HepG2 (cell line): ENCODE measurements at regions not wholly inside any gene's neighbourhood (a gene's known extent, or its start where the extent isn't known, plus 50 kb on each side); places are given as distances from the start of the nearest gene placed in this dataset.
"Not testable (repeated sequence)": the region's sequence is repeated elsewhere in the genome, so short reads cannot be mapped to it uniquely, and the experiment has no call there.

ENCODE experiments used
- ATAC-seq: fragments of 200-7000 bp; cut with Tn5 transposase; 3 replicates; pipeline ENCODE4 v1.9.1; 2020; ENCODE audit warnings: mild to moderate bottlenecking, moderate library complexity
- BruUV-seq: library from RNA; stranded (reverse); fragments of 400-500 nt; replicated peaks from 2 replicates; lab custom pipeline; 2021; lab: Mats Ljungman, UMichigan
- CTCF ChIA-PET: fragments of 300-600 bp; formaldehyde crosslinking; extraction: SDS; loops from one replicate; lab custom pipeline; 2021; ENCODE audit warnings: low total read pairs, inconsistent platforms, low intra/inter-chr PET ratio; lab: Yijun Ruan, JAX
- POLR2A ChIA-PET: fragments of 350-600 bp; sonication (Branson Sonifier 250); formaldehyde crosslinking; loops from one replicate; lab custom pipeline; 2020; ENCODE audit warnings: antibody characterized with exemption, inconsistent platforms; lab: Yijun Ruan, JAX
- DNase-seq: peaks from one replicate; pipeline ENCODE4 v3.0.0-alpha.2; 2015; ENCODE audit warnings: low spot score
- FAIRE-seq: peaks from 3 replicates; lab custom pipeline; 2011; peaks lifted over from hg19 to GRCh38; lab: Jason Lieb, UNC
- H2AFZ ChIP-seq: one replicate; pipeline ENCODE4 v1.6.1; 2011; ENCODE audit warnings: low read length, inconsistent platforms
- H3K27ac ChIP-seq: fragments of 300-600 bp; 3 replicates; pipeline ENCODE4 v1.8.0; 2011; ENCODE audit warnings: mixed run types, mild to moderate bottlenecking, mixed read lengths, low read length, inconsistent platforms; ENCODE audit not compliant: insufficient read depth; ENCODE audit errors: extremely low read length
- H3K27me3 ChIP-seq, 2 experiments: fragments of 200-600 bp in 1 of 2; 2 replicates in 1 of 2; 3 replicates in 1 of 2; pipeline versions ENCODE4 v1.6.0 to v1.8.0; 2011; ENCODE audit warnings: low read length in 2 of 2, mild to moderate bottlenecking in 2 of 2, moderate library complexity in 2 of 2, inconsistent platforms in 1 of 2; ENCODE audit not compliant: insufficient read depth in 2 of 2, control insufficient read depth in 1 of 2
- H3K36me3 ChIP-seq, 2 experiments: fragments of 200-600 bp in 1 of 2; replicated peaks in 1 of 2; 2 replicates in 1 of 2; 3 replicates in 1 of 2; pipeline versions ENCODE4 v1.5.1 to v1.8.0; 2011; ENCODE audit warnings: low read length in 2 of 2, inconsistent platforms in 1 of 2; ENCODE audit not compliant: insufficient read depth in 2 of 2, control insufficient read depth in 1 of 2
- H3K4me1 ChIP-seq: 2 replicates; pipeline ENCODE4 v1.5.1; 2012; ENCODE audit warnings: low read length, inconsistent platforms; ENCODE audit not compliant: insufficient read depth
- H3K4me2 ChIP-seq: 2 replicates; pipeline ENCODE4 v1.6.0; 2011; ENCODE audit warnings: low read depth, low read length, inconsistent platforms
- H3K4me3 ChIP-seq, 3 experiments: fragments of 200-600 bp in 1 of 3; sonication (generic), shearing (Covaris generic) in 1 of 3; replicated peaks in 1 of 3; 2 replicates each; pipeline ENCODE4 v1.5.1; 2011 to 2016; ENCODE audit warnings: low read length in 3 of 3, inconsistent platforms in 2 of 3, low read depth in 2 of 3, mild to moderate bottlenecking in 2 of 3, control low read depth in 1 of 3, mixed read lengths in 1 of 3; ENCODE audit not compliant: insufficient read depth in 1 of 3
- H3K79me2 ChIP-seq: one replicate; pipeline ENCODE4 v1.6.1; 2011; ENCODE audit warnings: low read length, inconsistent platforms; ENCODE audit not compliant: insufficient read depth
- H3K9ac ChIP-seq: 2 replicates; pipeline ENCODE4 v1.6.0; 2011; ENCODE audit warnings: mild to moderate bottlenecking, low read depth, low read length, inconsistent platforms; ENCODE audit not compliant: insufficient read depth
- H3K9me3 ChIP-seq: 2 replicates; pipeline ENCODE4 v1.5.1; 2012; ENCODE audit warnings: mild to moderate bottlenecking, low read length
- H4K20me1 ChIP-seq: 2 replicates; pipeline ENCODE4 v1.6.0; 2011; ENCODE audit warnings: inconsistent platforms, mild to moderate bottlenecking, low read length, moderate library complexity; ENCODE audit not compliant: insufficient read depth
- WGBS: methylation state at CpG from one replicate; pipeline ENCODE4 v1.1.6; 2017; ENCODE audit warnings: low lambda C conversion rate; 5-methylcytosine and 5-hydroxymethylcytosine counted together
- in situ Hi-C: cut with HindIII; loops from 2 replicates; pipeline ENCODE4 v1.10.0; 2017; ENCODE audit warnings: low pct_unique_long_range_greater_than_20kb; ENCODE audit not compliant: extremely low pct_ligation_motif_present
- intact Hi-C: fragments of 100-400 bp; cut with micrococcal nuclease; formaldehyde crosslinking; loops from one replicate; pipeline ENCODE4 v1.10.0; 2022; ENCODE audit not compliant: unreplicated experiment

DNA sequence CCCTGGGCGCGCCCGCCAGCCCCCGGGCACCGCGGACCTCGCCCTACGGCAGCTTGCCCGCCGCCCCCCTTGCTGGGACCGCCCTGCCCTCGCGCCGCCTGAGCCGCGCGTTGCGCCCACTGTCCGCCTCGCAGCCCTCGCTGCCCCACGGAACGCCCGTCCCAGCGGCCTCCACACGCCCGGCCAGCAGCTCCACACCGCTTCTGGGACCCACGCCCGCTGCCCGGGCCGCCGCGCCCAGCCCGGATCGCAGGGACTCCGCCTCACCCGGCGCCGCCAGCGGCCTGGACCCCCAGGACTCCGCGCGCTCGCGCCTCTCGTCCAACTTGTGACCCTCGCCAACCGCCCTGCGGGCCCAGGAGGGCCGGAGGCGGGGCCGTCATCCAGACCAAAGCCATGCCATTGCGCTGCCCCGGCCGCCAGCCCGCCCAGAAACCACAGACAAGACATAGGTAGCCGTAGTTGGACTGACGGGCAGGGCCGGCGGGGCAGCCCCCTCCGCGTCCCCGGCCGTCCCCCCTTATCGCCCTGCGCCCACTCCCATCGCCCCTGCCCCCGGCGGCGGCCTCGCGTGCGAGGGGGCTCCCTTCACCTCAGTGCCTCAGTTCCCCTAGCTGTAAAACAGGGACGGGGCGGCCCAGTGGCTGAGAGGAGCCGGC, 90.5 kb downstream of the GOLGA8T start:
- H3K4me2 ChIP-seq, H3K27me3 ChIP-seq, POLR2A ChIA-PET, H3K27ac ChIP-seq, DNase-seq, BruUV-seq, CTCF ChIA-PET, H3K4me3 ChIP-seq, FAIRE-seq, H3K36me3 ChIP-seq, H4K20me1 ChIP-seq, intact Hi-C loops, H3K79me2 ChIP-seq, H3K9ac ChIP-seq, H3K4me1 ChIP-seq, H3K9me3 ChIP-seq, ATAC-seq, H2AFZ ChIP-seq, in situ Hi-C loops: not testable (repeated sequence)
- WGBS, result 97% methylated on average over 57 of the region's 77 CpGs

DNA sequence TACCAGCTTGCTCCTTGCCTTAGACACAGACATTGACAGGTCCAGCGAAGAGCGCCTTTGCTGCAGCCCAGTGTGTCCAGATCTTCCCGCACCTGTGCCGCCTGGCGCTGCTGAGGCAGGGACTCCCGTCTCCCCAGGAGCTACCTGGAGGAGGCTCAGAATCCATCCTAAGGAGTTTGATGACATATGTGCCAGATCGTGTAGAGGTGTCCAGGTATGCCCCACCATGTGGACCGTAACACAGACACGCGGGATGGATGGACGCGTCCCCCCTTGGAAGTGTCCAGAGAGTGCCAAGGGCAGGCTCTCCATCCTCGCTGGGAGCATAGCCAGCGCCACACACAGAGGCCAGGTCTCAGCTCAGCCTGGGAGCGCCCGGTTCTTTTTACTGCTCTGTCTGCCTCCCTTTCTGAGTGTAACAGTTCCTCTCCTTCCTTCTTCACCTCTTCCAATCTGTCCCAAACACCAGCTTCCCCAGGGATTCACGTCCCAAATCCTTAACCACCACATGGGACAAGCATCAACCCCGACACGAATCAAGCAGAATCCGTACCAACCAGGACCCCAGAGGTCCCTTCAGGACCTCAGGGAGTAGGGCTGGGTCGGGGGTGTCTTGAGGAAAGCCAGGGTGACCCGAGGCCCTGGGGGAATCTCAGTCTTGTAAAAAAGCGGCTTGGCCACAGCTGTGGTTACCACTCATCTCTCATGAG, 126.7 kb downstream of the GOLGA8T start:
- POLR2A ChIA-PET, FAIRE-seq, intact Hi-C loops, BruUV-seq, CTCF ChIA-PET, H3K9me3 ChIP-seq, H3K27me3 ChIP-seq, H2AFZ ChIP-seq, H3K36me3 ChIP-seq, in situ Hi-C loops, DNase-seq, H3K9ac ChIP-seq, H3K79me2 ChIP-seq, H4K20me1 ChIP-seq, H3K4me1 ChIP-seq, H3K4me3 ChIP-seq, H3K27ac ChIP-seq, H3K4me2 ChIP-seq: not testable (repeated sequence)
- 91% methylated on average over 14 of the region's 23 CpGs for WGBS
- ATAC-seq, result peak; percentile 48

DNA sequence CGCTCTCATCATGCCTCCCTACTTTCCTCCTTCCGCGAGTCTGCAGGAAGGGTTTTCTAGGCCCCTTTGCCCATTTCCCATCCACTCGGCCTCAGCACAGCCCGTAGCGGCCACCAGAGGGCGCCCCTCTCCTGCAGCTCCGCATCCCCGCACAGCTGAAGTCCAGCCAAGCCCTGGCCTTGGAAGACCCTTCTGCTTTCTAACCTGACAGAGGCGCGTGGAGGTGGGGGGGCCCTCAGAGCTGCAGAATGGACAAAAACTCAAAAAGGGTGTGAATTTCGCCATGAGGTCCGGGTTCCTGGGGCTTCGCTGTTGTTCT, 127.2 kb downstream of the GOLGA8T start:
- CTCF ChIA-PET, in situ Hi-C loops, H3K4me3 ChIP-seq, POLR2A ChIA-PET, H3K4me2 ChIP-seq, H4K20me1 ChIP-seq, H3K79me2 ChIP-seq, H3K9ac ChIP-seq, H3K9me3 ChIP-seq, intact Hi-C loops, H3K4me1 ChIP-seq, BruUV-seq, DNase-seq, H3K27ac ChIP-seq, H2AFZ ChIP-seq, H3K36me3 ChIP-seq, H3K27me3 ChIP-seq: not testable (repeated sequence)
- peak; percentile 96 for ATAC-seq
- WGBS, result no CpG with 5 or more reads among the region's 14 CpGs
- peak; percentile 62 for FAIRE-seq
